IMR-90 (cell line): ENCODE measurements at regions not wholly inside any gene's neighbourhood (a gene's known extent, or its start where the extent isn't known, plus 50 kb on each side); places are given as distances from the start of the nearest gene placed in this dataset.

Source experiments
- ATAC-seq: fragments of 200-7000 bp; cut with Tn5 transposase; 2 replicates; pipeline ENCODE4 v1.9.1; 2020; ENCODE audit warnings: low read depth, mild to moderate bottlenecking, moderate library complexity
- BruUV-seq: library from RNA; stranded (reverse); fragments of 400-500 nt; replicated peaks from 2 replicates; lab custom pipeline; 2021; lab: Mats Ljungman, UMichigan
- CTCF ChIA-PET: fragments of 300-600 bp; formaldehyde crosslinking; extraction: SDS; loops from one replicate; lab custom pipeline; 2021; ENCODE audit warnings: antibody characterized with exemption; lab: Yijun Ruan, JAX
- POLR2A ChIA-PET: fragments of 300-600 bp; sonication (Branson Sonifier 250); formaldehyde crosslinking; loops from one replicate; lab custom pipeline; 2022; ENCODE audit warnings: antibody characterized with exemption; ENCODE audit not compliant: unreplicated experiment; lab: Charles Lee
- DNase-seq: peaks from one replicate; pipeline ENCODE4 v3.0.0; 2013
- H2AFZ ChIP-seq: replicated peaks from 2 replicates; pipeline ENCODE3; 2013; ENCODE audit warnings: low read length, mild to moderate bottlenecking; ENCODE audit not compliant: poor library complexity
- H2AK5ac ChIP-seq: 2 replicates; pipeline ENCODE4 v1.6.1; 2013; ENCODE audit warnings: low read depth, low read length, inconsistent platforms
- H2AK9ac ChIP-seq: replicated peaks from 2 replicates; pipeline ENCODE3; 2013; ENCODE audit warnings: mild to moderate bottlenecking, low read depth, low read length, moderate library complexity; ENCODE audit not compliant: poor library complexity
- H2BK120ac ChIP-seq: 2 replicates; pipeline ENCODE4 v1.6.1; 2013; ENCODE audit warnings: low read depth, low read length, inconsistent platforms
- H2BK15ac ChIP-seq: 3 replicates; pipeline ENCODE4 v1.6.1; 2013; ENCODE audit warnings: low read depth, low read length, inconsistent platforms
- H2BK20ac ChIP-seq: 2 replicates; pipeline ENCODE4 v1.6.1; 2013; ENCODE audit warnings: low read depth, mild to moderate bottlenecking, inconsistent platforms, low read length, moderate library complexity
- H2BK5ac ChIP-seq: 2 replicates; pipeline ENCODE4 v1.6.1; 2013; ENCODE audit warnings: mild to moderate bottlenecking, low read depth, low read length, inconsistent platforms; ENCODE audit not compliant: poor library complexity, severe bottlenecking
- H3K14ac ChIP-seq: replicated peaks from 2 replicates; pipeline ENCODE4 v1.6.1; 2013; ENCODE audit warnings: low read depth, low read length, inconsistent platforms
- H3K18ac ChIP-seq: 2 replicates; pipeline ENCODE4 v1.6.1; 2013; ENCODE audit warnings: low read depth, low read length, control low read depth
- H3K23ac ChIP-seq: 2 replicates; pipeline ENCODE4 v1.6.1; 2013; ENCODE audit warnings: low read depth, low read length, inconsistent platforms
- H3K27ac ChIP-seq: 2 replicates; pipeline ENCODE4 v1.5.1; 2013; ENCODE audit warnings: mild to moderate bottlenecking, control low read depth, low read length; ENCODE audit not compliant: insufficient read depth
- H3K27me3 ChIP-seq: 2 replicates; pipeline ENCODE4 v1.6.1; 2013; ENCODE audit warnings: low read length; ENCODE audit not compliant: control insufficient read depth, insufficient read depth
- H3K36me3 ChIP-seq: 2 replicates; pipeline ENCODE4 v1.6.1; 2013; ENCODE audit warnings: low read length, mixed read lengths; ENCODE audit not compliant: control insufficient read depth, insufficient read depth
- H3K4ac ChIP-seq: 2 replicates; pipeline ENCODE4 v1.6.1; 2013; ENCODE audit warnings: low read depth, low read length, inconsistent platforms
- H3K4me1 ChIP-seq: 2 replicates; pipeline ENCODE4 v1.6.1; 2013; ENCODE audit warnings: low read length, mixed read lengths; ENCODE audit not compliant: control insufficient read depth, insufficient read depth
- H3K4me2 ChIP-seq: 2 replicates; pipeline ENCODE4 v1.6.1; 2013; ENCODE audit warnings: low read depth, mild to moderate bottlenecking, control low read depth, low read length, moderate library complexity
- H3K4me3 ChIP-seq: 2 replicates; pipeline ENCODE4 v1.5.1; 2013; ENCODE audit warnings: low read depth, mild to moderate bottlenecking, control low read depth, low read length, moderate library complexity; ENCODE audit not compliant: insufficient read depth
- H3K56ac ChIP-seq: 2 replicates; pipeline ENCODE4 v1.6.1; 2013; ENCODE audit warnings: low read length, inconsistent platforms; ENCODE audit not compliant: insufficient read depth; ENCODE audit errors: extremely low read depth
- H3K79me1 ChIP-seq, 2 experiments: 2 replicates each; pipeline ENCODE4 v1.6.1; 2013; ENCODE audit warnings: low read length in 2 of 2, inconsistent platforms in 1 of 2, low read depth in 1 of 2
- H3K9ac ChIP-seq: 2 replicates; pipeline ENCODE4 v1.6.1; 2013; ENCODE audit warnings: low read depth, low read length, control low read depth
- H3K9me1 ChIP-seq: 2 replicates; pipeline ENCODE4 v1.6.1; 2013; ENCODE audit warnings: low read length, inconsistent platforms; ENCODE audit not compliant: insufficient read depth
- H3K9me3 ChIP-seq: 2 replicates; pipeline ENCODE4 v1.6.1; 2013; ENCODE audit warnings: low read length; ENCODE audit not compliant: control insufficient read depth, insufficient read depth
- H4K20me1 ChIP-seq: 2 replicates; pipeline ENCODE4 v1.6.1; 2013; ENCODE audit warnings: low read length, inconsistent platforms; ENCODE audit not compliant: insufficient read depth
- H4K5ac ChIP-seq: 2 replicates; pipeline ENCODE4 v1.6.1; 2013; ENCODE audit warnings: mild to moderate bottlenecking, low read depth, low read length, control low read depth
- H4K8ac ChIP-seq, 2 experiments: 2 replicates each; pipeline ENCODE4 v1.6.1; 2013; ENCODE audit warnings: low read depth in 2 of 2, low read length in 2 of 2, control low read depth in 1 of 2, inconsistent platforms in 1 of 2
- H4K91ac ChIP-seq: 2 replicates; pipeline ENCODE4 v1.6.1; 2013; ENCODE audit warnings: low read depth, low read length, inconsistent platforms; ENCODE audit not compliant: insufficient read depth
- BHLHE40 ChIP-seq: fragments of 150-350 bp; IDR thresholded peaks from 2 replicates; pipeline ENCODE4 v1.6.1; 2016; ENCODE audit warnings: mild to moderate bottlenecking, low read depth, low read length
- CEBPB ChIP-seq: IDR thresholded peaks from 2 replicates; pipeline ENCODE4 v1.6.1; 2012; ENCODE audit warnings: low read depth, low read length, improper control_type of control experiment
- CHD1 ChIP-seq: IDR thresholded peaks from 2 replicates; pipeline ENCODE4 v1.6.1; 2012; ENCODE audit warnings: low read depth, low read length, improper control_type of control experiment
- CTCF ChIP-seq: conservative IDR thresholded peaks from 2 replicates; pipeline ENCODE4 v1.5.1; 2012; ENCODE audit warnings: mild to moderate bottlenecking, low read depth, low read length, improper control_type of control experiment
- FOS ChIP-seq: fragments of 150-350 bp; IDR thresholded peaks from 2 replicates; pipeline ENCODE4 v1.6.1; 2016; ENCODE audit warnings: low read depth, low read length
- MAFK ChIP-seq: IDR thresholded peaks from 2 replicates; pipeline ENCODE4 v1.6.1; 2012; ENCODE audit warnings: low read depth, low read length, improper control_type of control experiment
- MAZ ChIP-seq: IDR thresholded peaks from 2 replicates; pipeline ENCODE4 v1.6.1; 2012; ENCODE audit warnings: low read depth, mild to moderate bottlenecking, low read length, improper control_type of control experiment, moderate library complexity, borderline replicate concordance
- MXI1 ChIP-seq: IDR thresholded peaks from 2 replicates; pipeline ENCODE4 v1.6.1; 2012; ENCODE audit warnings: low read depth, mild to moderate bottlenecking, low read length, moderate library complexity, borderline replicate concordance
- NFE2L2 ChIP-seq: fragments of 150-350 bp; IDR thresholded peaks from 2 replicates; pipeline ENCODE4 v1.6.1; 2016; ENCODE audit warnings: low read depth, mild to moderate bottlenecking, low read length
- POLR2A ChIP-seq: IDR thresholded peaks from 2 replicates; pipeline ENCODE4 v1.6.1; 2012; ENCODE audit warnings: mild to moderate bottlenecking, low read depth, low read length
- RAD21 ChIP-seq: IDR thresholded peaks from 2 replicates; pipeline ENCODE4 v1.6.1; 2012; ENCODE audit warnings: low read length, improper control_type of control experiment
- RCOR1 ChIP-seq: IDR thresholded peaks from 2 replicates; pipeline ENCODE4 v1.6.1; 2012; ENCODE audit warnings: mild to moderate bottlenecking, low read length, improper control_type of control experiment; ENCODE audit not compliant: insufficient replicate concordance
- RFX5 ChIP-seq: IDR thresholded peaks from 2 replicates; pipeline ENCODE4 v1.8.0; 2012; ENCODE audit warnings: low read depth, mild to moderate bottlenecking, low read length, moderate library complexity
- SMC3 ChIP-seq: fragments of 150-350 bp; IDR thresholded peaks from 2 replicates; pipeline ENCODE4 v1.6.1; 2016; ENCODE audit warnings: low read depth, mild to moderate bottlenecking, antibody characterized with exemption, low read length, moderate library complexity
- USF2 ChIP-seq: fragments of 150-350 bp; IDR thresholded peaks from 2 replicates; pipeline ENCODE4 v1.6.1; 2017; ENCODE audit warnings: mild to moderate bottlenecking, antibody characterized with exemption, low read length, low read depth
- WGBS, 2 experiments: methylation state at CpG; one replicate each; pipeline versions ENCODE4 v1.1.5 to v1.1.7; 2013; ENCODE audit warnings: missing lambda C conversion rate in 2 of 2; ENCODE audit not compliant: insufficient read length in 1 of 2; ENCODE audit errors: extremely low coverage in 2 of 2; 5-methylcytosine and 5-hydroxymethylcytosine counted together
- dilution Hi-C: fragments of 300-500 bp; cut with HindIII; formaldehyde crosslinking; loops from one replicate; pipeline ENCODE4 v1.14.3; 2018; ENCODE audit warnings: low sequenced_read_pairs; ENCODE audit not compliant: unreplicated experiment
- in situ Hi-C: fragments of 300-500 bp; cut with MboI; formaldehyde crosslinking; loops from 3 replicates; pipeline ENCODE4 v1.14.3; 2019; ENCODE audit warnings: low sequenced_read_pairs, inconsistent platforms, mixed read lengths
- intact Hi-C: fragments of 100-400 bp; cut with micrococcal nuclease; formaldehyde crosslinking; loops from 2 replicates; pipeline ENCODE4 v1.10.0; 2022
- TF ChIP-seq, protein P1 (sequence below): fragments of 150-350 bp; IDR thresholded peaks from 2 replicates; pipeline ENCODE4 v1.6.1; 2016; ENCODE audit warnings: low read depth, mild to moderate bottlenecking, low read length, moderate library complexity, borderline replicate concordance

DNA sequence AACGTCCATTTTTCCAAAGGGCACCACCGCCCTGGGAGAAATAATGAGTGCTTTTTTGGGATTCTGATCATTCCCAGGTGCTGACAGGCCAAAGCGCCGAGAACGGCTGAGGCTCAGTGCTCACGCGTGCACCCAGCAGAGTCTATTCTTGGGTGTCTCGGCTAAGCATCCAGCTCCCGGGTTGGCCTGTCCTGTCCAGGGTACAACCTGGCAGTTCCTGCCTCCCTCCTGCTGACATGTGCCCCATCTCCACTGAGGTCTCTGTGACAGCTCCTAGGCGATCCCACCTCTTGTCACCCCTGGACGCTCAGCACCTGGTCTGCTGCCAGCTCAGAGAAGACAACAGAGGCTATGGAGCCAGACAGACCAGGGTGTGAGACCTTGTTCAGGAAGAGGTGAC, 684.5 kb downstream of the PTPRU start:
- Histone ChIP-seq H3K36me3 (no peaks in the 10 kb centered on the region), H3K4me2 (no peak overlapping the region), H4K8ac (no peak overlapping the region), H3K23ac (no peak overlapping the region), H2AK9ac (no peak overlapping the region), H2BK5ac (no peak overlapping the region), H2AK5ac (no peak overlapping the region), H4K5ac (no peak overlapping the region), H3K9me1 (no peaks in the 10 kb centered on the region), H3K56ac (no peak overlapping the region), H2AFZ (no peak overlapping the region), H2BK15ac (no peak overlapping the region), H3K9me3 (no peaks in the 10 kb centered on the region), H3K14ac (no peak overlapping the region), H3K27ac (no peak overlapping the region), H3K4me3 (no peak overlapping the region), H4K20me1 (no peaks in the 10 kb centered on the region), H3K18ac (no peak overlapping the region), H3K79me1 (no peaks in the 10 kb centered on the region), H2BK120ac (no peak overlapping the region), H3K27me3 (no peaks in the 10 kb centered on the region), H4K91ac (no peak overlapping the region), H3K4ac (no peak overlapping the region), H3K4me1 (no peaks in the 10 kb centered on the region), H3K9ac (no peak overlapping the region), H2BK20ac (no peak overlapping the region)
- DNase-seq (no peak), ATAC-seq (no peak)
- ChIA-PET POLR2A (no interaction called here), CTCF (no interaction called here)
- no TSS peak for BruUV-seq
- dilution Hi-C loops: no loop called here
- 50% methylated on average over 4 of the region's 11 CpGs; no CpG with 5 or more reads in 1 of the 2 experiments for WGBS, 2 experiments
- intact Hi-C loops: no loop called here
- TF ChIP-seq SMC3 (no peak), CTCF (no peak), RAD21 (no peak), CEBPB (no peak), USF2 (no peak), CHD1 (no peak), RFX5 (no peak), BHLHE40 (no peak), NFE2L2 (no peak), POLR2A (no peak), MAZ (no peak), MXI1 (no peak), RCOR1 (no peak), MAFK (no peak), FOS (no peak)
- TF ChIP-seq, protein P1, sequence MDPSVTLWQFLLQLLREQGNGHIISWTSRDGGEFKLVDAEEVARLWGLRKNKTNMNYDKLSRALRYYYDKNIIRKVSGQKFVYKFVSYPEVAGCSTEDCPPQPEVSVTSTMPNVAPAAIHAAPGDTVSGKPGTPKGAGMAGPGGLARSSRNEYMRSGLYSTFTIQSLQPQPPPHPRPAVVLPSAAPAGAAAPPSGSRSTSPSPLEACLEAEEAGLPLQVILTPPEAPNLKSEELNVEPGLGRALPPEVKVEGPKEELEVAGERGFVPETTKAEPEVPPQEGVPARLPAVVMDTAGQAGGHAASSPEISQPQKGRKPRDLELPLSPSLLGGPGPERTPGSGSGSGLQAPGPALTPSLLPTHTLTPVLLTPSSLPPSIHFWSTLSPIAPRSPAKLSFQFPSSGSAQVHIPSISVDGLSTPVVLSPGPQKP: no peak
- in situ Hi-C loops: no loop called here
